ENCODE measurements at regions not wholly inside any gene's neighbourhood (a gene's known extent, or its start where the extent isn't known, plus 50 kb on each side); places are given as distances from the start of the nearest gene placed in this dataset.

- no peaks in the 10 kb centered on the region for H3K27me3 ChIP-seq (replicated peaks; ENCODE audit: insufficient read depth, low read length)
- H4K20me1 ChIP-seq (ENCODE audit: insufficient read depth, low read length) = no peaks in the 10 kb centered on the region
- H3K9me3 ChIP-seq (replicated peaks; ENCODE audit: insufficient read depth, low read length) = no peaks in the 10 kb centered on the region
- TF ChIP-seq CTCF (IDR thresholded peaks at IDR 0.05; ENCODE audit: low read length) (no peak), EZH2phosphoT487 (IDR thresholded peaks at IDR 0.05; ENCODE audit: low read length) (no peak), EZH2 (optimal IDR thresholded peaks at IDR 0.05; ENCODE audit: low read depth, low read length) (no peak)
- no peak overlapping the region for H2AFZ ChIP-seq (ENCODE audit: low read length)
- no peaks in the 10 kb centered on the region for H3K79me2 ChIP-seq (ENCODE audit: low read length)
- H3K27ac ChIP-seq (ENCODE audit: low read length) = no peak overlapping the region
- H3K9me2 ChIP-seq (replicated peaks; ENCODE audit: insufficient read depth, low read length) = no peaks in the 10 kb centered on the region
- no peaks in the 10 kb centered on the region for H3F3A ChIP-seq (ENCODE audit: insufficient read depth, low read length)
- H3K9ac ChIP-seq (ENCODE audit: low read length) = no peak overlapping the region
- no peak overlapping the region for H3K4me3 ChIP-seq (ENCODE audit: low read length)
- no peak overlapping the region for H3K4me2 ChIP-seq (ENCODE audit: low read depth, low read length)
- peaks cover 8% of the 10 kb centered on the region; the same call in 1 of the 2 replicates for H3K4me1 ChIP-seq (ENCODE audit: low read length)
- DNase-seq = no peak
- no peaks in the 10 kb centered on the region for H3K36me3 ChIP-seq (replicated peaks; ENCODE audit: insufficient read depth, low read length)
Observed at GRCh38 chr3:36211652-36211999, 168.7 kb upstream of the STAC start.

- H4K20me1 ChIP-seq (ENCODE audit: insufficient read depth, low read length) = no peaks in the 10 kb centered on the region
Observed at GRCh38 chr3:36212251-36212650, 168.1 kb upstream of the STAC start.

GRCh38 chr3:36214460-36214859 lies 165.8 kb upstream of the STAC start:
- Histone ChIP-seq H3K4me3 (ENCODE audit: low read length) (no peak overlapping the region), H3K27me3 (replicated peaks; ENCODE audit: insufficient read depth, low read length) (no peaks in the 10 kb centered on the region), H3K4me2 (ENCODE audit: low read depth, low read length) (no peak overlapping the region), H3K9ac (ENCODE audit: low read length) (no peak overlapping the region), H3K79me2 (ENCODE audit: low read length) (no peaks in the 10 kb centered on the region), H3K9me3 (replicated peaks; ENCODE audit: insufficient read depth, low read length) (no peaks in the 10 kb centered on the region), H3K4me1 (ENCODE audit: low read length) (peaks cover 8% of the 10 kb centered on the region; the same call in 1 of the 2 replicates), H4K20me1 (ENCODE audit: insufficient read depth, low read length) (no peaks in the 10 kb centered on the region), H3F3A (ENCODE audit: insufficient read depth, low read length) (no peaks in the 10 kb centered on the region), H3K9me2 (replicated peaks; ENCODE audit: insufficient read depth, low read length) (no peaks in the 10 kb centered on the region), H3K27ac (ENCODE audit: low read length) (no peak overlapping the region), H3K36me3 (replicated peaks; ENCODE audit: insufficient read depth, low read length) (no peaks in the 10 kb centered on the region), H2AFZ (ENCODE audit: low read length) (no peak overlapping the region)
- DNase-seq = no peak
- TF ChIP-seq EZH2phosphoT487 (IDR thresholded peaks at IDR 0.05; ENCODE audit: low read length) (no peak), CTCF (IDR thresholded peaks at IDR 0.05; ENCODE audit: low read length) (no peak), EZH2 (optimal IDR thresholded peaks at IDR 0.05; ENCODE audit: low read depth, low read length) (no peak)

More at GRCh38 chr3:36212251-36212650, 168.1 kb upstream of the STAC start:
- no peak overlapping the region for H3K4me2 ChIP-seq (ENCODE audit: low read depth, low read length)
- no peaks in the 10 kb centered on the region for H3F3A ChIP-seq (ENCODE audit: insufficient read depth, low read length)
- H3K4me3 ChIP-seq (ENCODE audit: low read length) = no peak overlapping the region
- no peaks in the 10 kb centered on the region for H3K79me2 ChIP-seq (ENCODE audit: low read length)
- H3K27me3 ChIP-seq (replicated peaks; ENCODE audit: insufficient read depth, low read length) = no peaks in the 10 kb centered on the region
- TF ChIP-seq EZH2phosphoT487 (IDR thresholded peaks at IDR 0.05; ENCODE audit: low read length) (no peak), EZH2 (optimal IDR thresholded peaks at IDR 0.05; ENCODE audit: low read depth, low read length) (no peak), CTCF (IDR thresholded peaks at IDR 0.05; ENCODE audit: low read length) (no peak)
- no peak overlapping the region for H2AFZ ChIP-seq (ENCODE audit: low read length)
- no peaks in the 10 kb centered on the region for H3K9me2 ChIP-seq (replicated peaks; ENCODE audit: insufficient read depth, low read length)
- H3K27ac ChIP-seq (ENCODE audit: low read length) = no peak overlapping the region
- peaks cover 8% of the 10 kb centered on the region; the same call in 1 of the 2 replicates for H3K4me1 ChIP-seq (ENCODE audit: low read length)
- DNase-seq = no peak
- H3K9ac ChIP-seq (ENCODE audit: low read length) = no peak overlapping the region
- no peaks in the 10 kb centered on the region for H3K9me3 ChIP-seq (replicated peaks; ENCODE audit: insufficient read depth, low read length)
- H3K36me3 ChIP-seq (replicated peaks; ENCODE audit: insufficient read depth, low read length) = no peaks in the 10 kb centered on the region
